Upper lobe of left lung (tissue), 4 donors: ENCODE measurements at regions not wholly inside any gene's neighbourhood (a gene's known extent, or its start where the extent isn't known, plus 50 kb on each side); places are given as distances from the start of the nearest gene placed in this dataset.

Experiments used
- CTCF ChIP-seq, 6 experiments: fragments of 450-650 bp in 4 of 6; fragments of 200-600 bp in 2 of 6; sonication (generic) in 2 of 6; IDR thresholded peaks; one replicate each; pipeline ENCODE4 v1.5.1; 2016 to 2019; ENCODE audit warnings: antibody characterized with exemption in 6 of 6
- POLR2A ChIP-seq, 4 donors: fragments of 450-650 bp; IDR thresholded peaks; one replicate each; pipeline ENCODE4 v1.5.1; 2016 to 2017; ENCODE audit warnings: antibody characterized with exemption in 4 of 4, mild to moderate bottlenecking in 2 of 4

- TF ChIP-seq CTCF (IDR thresholded peaks at IDR 0.05) (no peak), POLR2A (IDR thresholded peaks at IDR 0.05) (no peak)
Measured at GRCh38 chr20:48090784-48091183, 305.5 kb upstream of the SULF2 start.
